NCI-H510A treated with DMSO at 0.1 percent for 48 hours (cell line): ENCODE measurements at regions not wholly inside any gene's neighbourhood (a gene's known extent, or its start where the extent isn't known, plus 50 kb on each side); places are given as distances from the start of the nearest gene placed in this dataset.
"Not testable (repeated sequence)": the region's sequence is repeated elsewhere in the genome, so short reads cannot be mapped to it uniquely, and the experiment has no call there.

Experiments
- DNase-seq: peaks from one replicate; lab custom pipeline; 2025; lab: John Stamatoyannopoulos, UW

GRCh38 chr14:56351861-56352260 lies 227.7 kb upstream of the TMEM260 start:
- no peak for DNase-seq

GRCh38 chr14:56352999-56353398 lies 226.6 kb upstream of the TMEM260 start:
- DNase-seq = no peak

- no peak for DNase-seq
Observed at GRCh38 chr14:56357428-56357827, 222.2 kb upstream of the TMEM260 start.

GRCh38 chr14:56358275-56358674 lies 221.3 kb upstream of the TMEM260 start:
- DNase-seq = no peak

GRCh38 chr14:56358851-56359614 lies 220.6 kb upstream of the TMEM260 start:
- DNase-seq = no peak

GRCh38 chr14:56365663-56366062 lies 213.9 kb upstream of the TMEM260 start:
- DNase-seq = not testable (repeated sequence)

- no peak for DNase-seq
Observed at GRCh38 chr14:56367416-56367815, 212.2 kb upstream of the TMEM260 start.

- no peak for DNase-seq
Observed at GRCh38 chr14:56371737-56372136, 207.9 kb upstream of the TMEM260 start.

GRCh38 chr14:56374421-56374820 lies 205.2 kb upstream of the TMEM260 start:
- DNase-seq = no peak

GRCh38 chr14:56378046-56378445 lies 201.6 kb upstream of the TMEM260 start:
- no peak for DNase-seq

GRCh38 chr14:56378475-56378877 lies 201.1 kb upstream of the TMEM260 start:
- no peak for DNase-seq

GRCh38 chr14:56379956-56380355 lies 199.6 kb upstream of the TMEM260 start:
- DNase-seq = no peak

- DNase-seq = no peak
Observed at GRCh38 chr14:56386024-56386423, 193.6 kb upstream of the TMEM260 start.

- DNase-seq = no peak
Observed at GRCh38 chr14:56390859-56391258, 188.7 kb upstream of the TMEM260 start.

- DNase-seq = no peak
Observed at GRCh38 chr14:56394826-56395530, 184.6 kb upstream of the TMEM260 start.

GRCh38 chr14:56400109-56400825 lies 179.3 kb upstream of the TMEM260 start:
- no peak for DNase-seq

- no peak for DNase-seq
Observed at GRCh38 chr14:56412468-56413434, 166.8 kb upstream of the TMEM260 start.

- DNase-seq = no peak
Observed at GRCh38 chr14:56413721-56414120, 165.9 kb upstream of the TMEM260 start.

- no peak for DNase-seq
Observed at GRCh38 chr14:56414236-56414635, 165.4 kb upstream of the TMEM260 start.

GRCh38 chr14:56416213-56416612 lies 163.4 kb upstream of the TMEM260 start:
- no peak for DNase-seq

GRCh38 chr14:56417173-56417572 lies 162.4 kb upstream of the TMEM260 start:
- DNase-seq = no peak

GRCh38 chr14:56419750-56420149 lies 159.8 kb upstream of the TMEM260 start:
- DNase-seq = no peak
